NCI-H146 (cell line): ENCODE measurements at regions not wholly inside any gene's neighbourhood (a gene's known extent, or its start where the extent isn't known, plus 50 kb on each side); places are given as distances from the start of the nearest gene placed in this dataset.

ENCODE experiments used
- DNase-seq: peaks from one replicate; lab custom pipeline; 2025; lab: John Stamatoyannopoulos, UW

DNA sequence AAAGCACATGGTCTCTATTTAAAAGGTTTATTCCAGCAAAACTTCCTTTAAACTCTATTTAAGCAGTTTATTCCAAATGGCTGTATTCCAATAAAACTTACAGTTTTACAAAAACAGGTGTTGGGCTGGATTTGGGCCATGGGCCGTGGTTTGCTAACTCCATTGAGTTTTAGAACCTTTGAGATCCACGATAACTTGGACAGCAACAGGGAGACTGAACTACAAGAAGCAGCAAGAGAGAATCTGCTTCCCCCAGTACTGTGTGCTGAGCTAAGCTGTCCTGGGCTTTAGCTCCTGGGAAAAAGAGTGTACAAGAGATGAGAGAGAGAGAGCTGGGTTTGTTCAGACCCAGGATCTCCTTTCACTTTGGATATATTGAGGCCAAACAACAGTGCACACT, 204.0 kb upstream of the CELF2 start:
- no peak for DNase-seq

DNA sequence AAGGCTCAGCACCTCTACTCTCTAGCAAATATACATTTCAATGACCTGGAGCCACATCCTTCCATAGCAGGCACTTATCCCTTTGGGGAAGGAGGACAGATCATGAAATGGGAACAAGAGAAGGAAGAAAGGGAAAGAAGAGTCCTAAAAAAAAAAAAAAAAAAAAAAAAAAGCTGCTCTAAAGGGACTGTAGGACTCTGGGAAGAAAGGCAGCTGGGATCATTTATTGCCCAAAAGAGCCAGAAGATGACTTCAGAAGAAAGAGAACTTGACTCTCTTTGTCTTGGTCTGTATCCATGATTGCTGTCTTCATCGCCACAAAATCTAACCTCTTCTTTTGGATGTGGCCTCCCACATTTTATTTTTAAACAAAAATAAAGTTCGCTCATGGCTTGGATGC, 203.6 kb upstream of the CELF2 start:
- no peak for DNase-seq

DNA sequence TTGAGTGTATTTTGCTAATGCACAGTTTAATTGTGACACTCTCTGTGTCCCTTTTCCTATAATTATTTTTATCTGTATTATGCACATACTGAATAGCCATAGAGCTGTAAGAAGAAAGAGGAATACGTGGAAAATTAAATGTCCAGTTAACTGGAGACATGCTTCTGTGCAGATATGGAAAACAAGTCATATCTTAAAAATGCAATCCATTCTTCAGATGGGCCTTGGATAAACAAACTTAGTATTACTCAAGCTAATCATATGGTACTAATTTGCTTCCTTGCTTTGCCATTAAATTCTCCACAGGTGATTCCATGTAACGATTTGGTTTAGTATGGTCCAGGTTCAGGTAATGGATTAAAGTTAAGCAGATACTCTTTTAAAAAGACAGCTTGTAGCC, 201.2 kb upstream of the CELF2 start:
- no peak for DNase-seq

DNA sequence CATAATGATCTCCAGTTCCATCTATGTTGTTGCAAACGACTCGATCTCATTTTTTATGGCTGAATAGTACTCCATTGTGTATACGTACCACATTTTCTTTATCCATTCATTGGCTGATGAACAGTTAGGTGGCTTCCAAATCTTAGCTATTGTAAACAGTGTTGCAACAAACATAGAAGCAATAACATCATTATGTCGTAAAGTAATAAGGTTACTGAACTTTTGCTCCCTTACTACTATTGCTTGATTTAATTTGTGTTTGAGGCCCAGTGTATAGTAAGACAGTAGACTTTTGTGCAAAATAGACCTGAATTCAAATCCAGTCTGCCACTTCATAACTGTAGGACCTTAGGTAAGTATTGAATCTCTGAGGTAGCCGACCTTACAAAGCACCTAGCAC, 200.1 kb upstream of the CELF2 start:
- DNase-seq = no peak

DNA sequence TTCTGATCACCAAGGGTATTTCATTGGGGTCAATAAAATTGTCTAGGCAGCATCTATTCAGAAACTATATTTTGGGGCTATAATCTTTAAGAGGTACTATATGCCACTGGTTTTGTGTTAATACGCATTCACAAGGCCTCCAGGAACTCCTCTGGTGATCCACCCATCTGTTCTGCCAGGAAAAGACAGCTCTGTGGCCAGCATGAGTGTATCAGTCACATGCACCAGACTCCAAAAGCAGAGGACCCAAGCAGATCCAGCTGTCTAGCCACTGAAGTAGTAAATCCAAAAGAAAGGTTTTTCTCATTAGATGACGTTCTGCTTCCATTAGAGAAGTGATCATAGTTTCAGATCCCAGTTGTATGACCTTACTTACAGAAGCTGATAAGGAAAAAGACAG, 199.6 kb upstream of the CELF2 start:
- no peak for DNase-seq

DNA sequence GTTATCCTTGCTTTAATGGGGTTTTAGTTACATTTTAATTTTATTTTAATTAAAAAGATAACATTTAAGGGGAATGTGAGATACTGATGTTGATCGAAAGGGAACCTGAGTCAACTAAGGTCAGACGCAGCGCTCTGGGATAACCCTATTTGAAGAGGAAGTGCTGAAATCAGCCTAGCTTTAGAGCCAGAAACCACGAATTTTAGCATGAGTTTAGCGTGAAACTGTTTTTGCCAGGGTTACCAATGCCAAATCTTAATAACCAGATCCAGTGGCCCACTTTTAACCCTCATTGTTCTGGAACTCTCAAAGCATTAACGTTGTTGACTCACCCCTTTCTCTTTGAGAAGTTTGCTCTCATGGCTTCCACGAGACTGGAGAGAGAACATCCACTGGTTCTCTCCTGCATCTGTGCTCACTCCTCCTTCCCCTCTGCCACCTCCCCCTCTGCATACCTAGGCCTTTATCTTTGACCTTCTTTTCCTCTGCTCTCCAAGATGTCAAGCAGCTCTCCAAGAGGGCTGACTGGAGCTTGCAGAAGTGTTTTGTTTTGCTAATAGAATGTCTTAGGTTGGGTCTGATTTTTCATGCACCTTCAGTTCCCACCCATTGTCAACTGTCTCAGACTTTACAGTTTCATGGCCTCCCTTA, 198.3 kb upstream of the CELF2 start:
- DNase-seq = no peak

DNA sequence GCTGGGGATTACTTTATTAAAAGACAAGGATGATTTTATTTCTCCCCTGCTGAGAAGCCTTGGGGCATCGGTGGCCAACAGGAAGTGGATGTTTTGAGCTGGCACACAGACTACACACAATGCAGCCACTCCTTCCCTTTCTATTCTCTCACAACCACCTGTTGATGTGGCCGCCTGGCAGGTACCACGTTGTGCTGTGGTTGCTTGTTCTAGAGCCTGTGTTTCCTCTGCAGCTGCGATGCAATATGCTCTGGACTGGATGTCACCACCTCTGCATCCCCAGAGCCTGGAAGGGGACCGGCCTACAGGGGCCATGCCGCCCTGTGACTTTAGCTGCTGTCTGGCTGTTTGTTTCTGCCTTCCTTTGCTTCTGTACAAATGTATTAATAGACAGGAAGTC, 195.7 kb upstream of the CELF2 start:
- no peak for DNase-seq

DNA sequence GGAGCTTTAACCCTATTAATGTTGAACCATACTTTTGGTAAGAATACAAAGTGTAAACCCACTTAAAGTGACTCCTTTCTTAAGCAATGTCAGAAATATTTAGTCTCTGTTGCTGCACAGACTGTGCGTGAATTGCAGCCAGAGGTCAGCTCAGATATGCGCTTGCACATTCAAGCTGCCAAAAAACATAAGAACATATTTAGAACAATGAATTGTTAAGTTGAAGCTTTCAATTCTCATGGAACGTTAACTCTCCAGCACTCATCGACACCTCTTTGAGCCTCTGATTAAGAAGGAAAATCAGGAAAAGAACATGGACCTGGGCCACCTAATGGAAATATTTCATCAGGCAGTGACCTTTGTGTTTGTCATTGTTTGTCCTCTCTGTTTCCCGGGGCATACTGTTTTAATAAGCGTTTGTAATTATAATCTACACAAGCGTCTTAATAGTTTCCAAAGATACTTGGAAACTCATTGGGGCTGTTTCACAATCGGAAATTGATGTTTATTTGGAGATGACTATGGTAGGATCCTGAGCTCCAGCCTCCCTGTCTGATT, 193.0 kb upstream of the CELF2 start:
- DNase-seq = no peak

DNA sequence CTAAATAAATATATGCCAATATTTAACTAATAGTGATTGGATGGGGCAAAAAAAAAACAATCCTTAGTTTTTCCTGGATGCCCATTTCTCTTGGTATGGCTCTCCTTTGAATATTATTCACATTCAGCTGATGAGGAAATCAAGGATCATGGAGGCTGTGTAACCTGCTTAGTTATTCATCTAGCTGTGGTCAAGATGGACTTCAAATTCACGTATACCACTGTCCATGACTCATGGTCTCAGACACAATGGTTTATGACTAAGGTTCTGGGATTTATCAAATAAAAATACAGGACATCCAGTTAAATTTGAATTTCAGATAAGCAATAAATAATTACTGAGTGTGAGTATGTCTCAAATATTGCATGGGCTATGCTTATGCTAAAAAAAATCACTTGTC, 191.5 kb upstream of the CELF2 start:
- DNase-seq = no peak

DNA sequence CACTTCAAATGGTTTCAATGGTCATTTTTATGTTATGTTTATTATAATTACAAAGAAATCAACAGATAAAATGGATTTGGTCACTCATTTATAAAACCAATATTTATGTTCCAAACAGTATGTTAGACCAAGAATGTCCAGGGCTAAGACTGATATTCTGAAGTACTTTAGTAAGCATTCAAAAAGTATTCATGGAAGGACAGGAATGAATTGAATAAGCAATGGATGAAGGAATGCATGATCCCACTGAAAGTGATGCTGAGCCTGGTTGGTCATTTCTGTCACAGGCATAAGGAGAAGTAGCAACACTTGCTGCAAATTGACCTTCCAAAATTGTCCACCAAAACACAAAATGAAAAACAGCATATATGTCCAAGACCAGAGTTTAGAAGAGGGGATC, 189.0 kb upstream of the CELF2 start:
- no peak for DNase-seq

DNA sequence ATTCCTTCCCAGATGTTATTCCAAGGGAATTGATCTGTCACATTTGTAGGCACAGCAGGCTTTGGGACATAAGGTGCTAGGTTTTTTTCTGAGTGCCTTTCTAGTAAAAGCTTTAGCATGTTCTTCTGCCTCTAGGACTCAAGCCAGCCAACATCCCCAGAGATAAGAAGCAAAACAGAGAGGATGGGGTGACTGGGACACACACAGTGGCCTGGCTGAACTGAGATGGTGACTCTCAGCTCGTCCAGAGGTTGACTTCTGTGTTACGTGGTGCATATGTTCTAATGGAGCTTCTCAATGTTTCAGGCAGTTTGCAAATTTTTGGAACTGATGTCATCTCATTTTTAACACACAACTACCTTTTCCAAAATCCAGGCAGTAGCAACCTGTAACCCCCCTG, 188.1 kb upstream of the CELF2 start:
- DNase-seq = no peak

DNA sequence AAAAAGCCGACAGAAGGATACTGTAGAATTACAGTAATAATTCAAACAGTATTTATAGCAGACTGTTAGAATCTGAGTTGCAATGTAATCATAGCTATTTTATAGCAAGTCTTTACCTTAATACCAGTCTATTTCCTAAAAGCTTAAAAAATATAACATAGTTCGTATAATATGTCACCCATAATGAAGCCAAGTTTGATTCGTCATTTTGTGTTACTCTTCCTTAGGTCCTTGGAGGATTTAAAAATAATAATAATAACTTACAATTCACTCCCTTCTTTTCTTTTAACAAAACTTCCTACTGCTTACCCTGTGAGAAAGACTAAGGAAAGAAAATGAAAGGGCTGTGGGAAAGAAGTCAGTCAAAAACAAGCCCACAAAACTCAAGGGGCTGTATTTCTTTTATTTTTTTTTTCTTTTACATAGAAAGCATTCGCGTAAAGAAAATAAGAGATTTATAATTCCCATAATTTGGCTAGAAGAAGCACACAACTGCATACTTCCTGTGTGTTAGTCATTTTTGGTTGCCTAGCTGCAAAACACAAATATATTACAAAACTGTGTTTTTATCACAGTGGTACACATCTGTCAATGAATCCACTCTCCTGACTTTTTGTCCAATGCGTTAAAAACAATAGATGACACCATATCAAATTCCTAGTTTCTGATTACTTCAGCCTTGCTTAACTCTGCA, 187.2 kb upstream of the CELF2 start:
- no peak for DNase-seq

DNA sequence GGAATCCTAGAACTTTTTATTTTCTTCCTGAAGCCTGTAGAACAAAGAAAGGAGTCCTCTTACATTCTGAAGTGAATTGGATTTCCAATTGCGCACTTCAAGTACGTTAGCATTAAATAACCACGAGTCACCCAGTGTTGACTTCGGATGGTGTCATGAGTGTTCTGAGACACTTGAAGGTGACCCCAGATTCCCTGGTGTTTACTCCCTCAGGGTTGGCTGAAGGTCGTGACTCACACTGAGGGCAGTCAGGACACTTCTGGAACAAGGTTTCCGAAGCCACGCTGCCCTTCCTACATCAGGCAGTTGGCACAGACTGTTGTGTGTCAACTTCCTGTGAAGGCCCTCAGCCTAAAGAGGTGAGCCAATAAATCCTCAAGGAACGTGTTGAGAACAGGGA, 186.6 kb upstream of the CELF2 start:
- DNase-seq = no peak

DNA sequence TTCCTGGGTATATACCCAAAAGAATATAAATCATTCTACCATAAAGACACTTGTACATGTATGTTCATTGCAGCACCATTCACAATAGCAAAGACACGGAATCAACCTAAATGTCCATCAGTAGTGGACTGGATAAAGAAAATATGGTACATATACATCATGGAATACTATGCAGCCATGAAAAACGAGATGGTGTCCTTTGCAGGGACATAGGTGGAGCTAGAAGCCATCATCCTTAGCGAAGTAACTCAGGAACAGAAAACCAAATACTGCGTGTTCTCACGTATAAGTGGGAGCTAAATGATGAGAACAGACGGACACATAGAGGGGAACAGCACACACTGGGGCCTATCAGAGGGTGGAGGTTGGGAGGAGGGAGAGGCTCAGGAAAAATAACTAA, 183.7 kb upstream of the CELF2 start:
- no peak for DNase-seq

DNA sequence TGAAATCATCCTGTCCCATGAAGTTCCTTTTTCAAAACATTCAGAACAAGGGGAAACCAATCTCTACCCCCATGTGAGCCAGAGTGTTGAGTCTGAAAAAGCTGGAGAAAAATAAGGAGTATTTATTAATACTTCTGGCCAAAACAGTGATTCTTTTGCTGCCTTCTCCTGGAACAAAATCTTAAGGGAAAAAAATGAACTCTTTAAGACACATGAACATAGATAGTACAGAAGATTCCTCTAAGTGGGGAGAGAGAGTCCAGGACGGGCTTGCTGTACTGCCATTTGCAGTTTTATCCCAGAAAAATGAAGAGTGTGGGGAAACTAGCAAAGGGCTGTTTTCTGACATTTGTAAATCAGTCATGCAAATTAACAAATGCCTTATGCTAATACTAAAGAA, 173.4 kb upstream of the CELF2 start:
- no peak for DNase-seq

DNA sequence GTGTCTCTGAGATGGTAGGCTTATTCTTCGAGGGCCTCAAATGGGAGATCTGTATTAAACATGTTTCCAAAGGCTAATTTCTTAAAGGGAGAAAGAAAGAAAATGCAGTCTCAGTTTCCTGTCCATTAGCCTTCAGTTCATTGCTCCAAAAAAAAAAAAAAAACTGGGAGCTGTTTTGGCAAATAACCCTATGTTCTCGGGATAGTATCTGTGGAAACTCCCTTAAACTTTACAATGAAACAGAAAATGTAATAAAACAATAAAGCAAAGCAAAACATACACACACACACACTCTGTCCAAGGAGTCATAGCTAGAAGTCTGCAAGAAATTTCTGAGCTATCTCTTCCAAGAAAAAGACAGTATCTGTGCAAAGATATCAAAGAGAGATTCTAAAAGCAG, 172.5 kb upstream of the CELF2 start:
- no peak for DNase-seq

DNA sequence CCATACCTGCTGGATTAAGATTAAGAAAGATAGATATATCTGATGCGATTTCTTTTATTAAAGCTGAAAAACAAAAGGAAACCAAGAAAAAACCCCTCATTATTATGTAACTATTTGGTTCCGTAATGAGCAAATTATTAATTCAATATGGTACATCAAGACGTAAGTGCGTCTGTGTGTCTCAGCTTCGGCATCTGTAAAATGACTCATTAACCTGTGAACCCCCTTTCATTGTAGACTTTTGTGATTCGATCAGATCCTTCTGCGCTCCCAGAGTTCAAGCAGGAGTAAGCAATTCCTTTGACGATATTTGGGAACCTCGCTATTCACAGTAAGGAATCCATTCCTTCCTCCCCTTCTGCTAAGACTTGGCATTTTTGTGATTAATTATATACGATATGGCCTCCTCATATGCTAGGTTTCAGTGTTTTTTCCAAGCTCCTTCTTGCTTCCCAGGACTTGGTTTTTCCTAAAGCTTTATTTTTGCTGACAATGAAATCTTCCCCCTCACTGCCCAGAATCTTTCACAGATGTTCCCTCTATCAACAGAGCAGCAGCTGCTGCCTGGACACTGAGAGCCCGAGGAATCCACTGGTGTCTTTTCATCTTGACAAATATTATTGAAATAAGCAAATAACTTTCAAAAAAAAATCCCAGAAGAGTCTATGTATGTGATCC, 171.7 kb upstream of the CELF2 start:
- DNase-seq = no peak

DNA sequence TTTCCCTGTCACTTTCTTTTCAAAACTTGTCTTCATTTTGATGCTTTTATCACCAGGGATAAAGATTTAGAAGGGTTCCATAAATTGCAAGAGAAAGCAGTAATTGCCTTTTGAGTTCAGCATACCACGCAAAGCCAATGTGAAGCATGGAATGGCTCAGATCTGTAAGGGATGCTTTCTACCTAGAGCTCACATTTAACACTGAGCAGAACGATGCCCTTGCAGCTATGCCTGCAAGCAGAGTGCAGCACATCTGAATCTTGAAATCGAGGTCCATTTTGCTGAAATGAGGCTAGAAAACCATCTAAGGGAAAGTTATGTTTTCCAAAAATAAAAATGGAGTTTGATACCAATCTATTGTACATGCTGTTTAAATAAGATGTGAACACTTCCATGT, 171.2 kb upstream of the CELF2 start:
- DNase-seq = no peak

DNA sequence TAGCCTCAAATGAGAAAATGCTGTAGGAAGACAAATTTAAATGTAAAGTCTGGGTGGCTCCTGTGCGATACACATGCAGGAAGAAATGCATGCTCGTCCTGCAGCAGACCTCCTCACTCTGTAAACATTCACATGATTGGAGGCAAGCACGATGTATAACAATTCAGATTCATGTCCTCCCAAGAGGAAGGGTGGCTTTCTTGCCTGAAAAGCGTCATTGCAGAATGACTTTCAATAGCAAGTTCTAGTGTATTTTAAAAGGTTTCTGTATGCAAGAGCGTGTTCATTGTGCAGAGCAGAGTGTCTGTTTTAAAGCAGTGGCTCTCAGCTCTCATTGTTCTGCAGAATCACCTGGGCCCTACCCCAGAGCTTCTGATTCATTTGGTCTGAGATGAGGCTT, 170.3 kb upstream of the CELF2 start:
- no peak for DNase-seq

DNA sequence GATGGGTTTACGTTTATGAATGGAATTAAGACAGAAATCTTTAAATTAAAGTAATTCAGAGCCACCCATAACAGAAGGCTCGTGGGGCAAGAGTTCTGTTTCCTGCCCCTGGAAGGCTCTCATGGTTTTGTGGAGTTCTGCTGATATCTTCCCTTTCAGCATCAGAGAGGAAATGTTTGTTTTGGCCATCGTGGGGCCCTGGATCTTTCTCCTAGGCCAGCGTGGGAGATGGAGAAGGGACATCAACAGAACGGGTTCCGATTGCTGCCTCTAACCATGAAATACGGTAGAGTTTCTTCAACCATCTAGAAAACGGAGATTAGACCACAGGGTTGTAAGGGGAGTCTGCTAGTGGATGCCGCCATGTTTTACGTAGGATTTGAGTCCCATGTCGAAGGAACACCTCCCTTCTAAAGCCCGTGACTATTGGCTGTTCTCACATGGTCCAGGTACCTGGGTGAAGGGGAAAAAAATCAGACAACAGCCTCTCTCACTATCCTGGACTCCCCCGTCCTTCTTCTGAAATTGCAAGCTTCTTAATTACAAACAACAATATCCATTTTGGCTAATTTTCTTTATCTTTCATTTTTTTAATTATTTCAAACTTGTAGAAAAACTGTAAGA, 169.1 kb upstream of the CELF2 start:
- DNase-seq = no peak

DNA sequence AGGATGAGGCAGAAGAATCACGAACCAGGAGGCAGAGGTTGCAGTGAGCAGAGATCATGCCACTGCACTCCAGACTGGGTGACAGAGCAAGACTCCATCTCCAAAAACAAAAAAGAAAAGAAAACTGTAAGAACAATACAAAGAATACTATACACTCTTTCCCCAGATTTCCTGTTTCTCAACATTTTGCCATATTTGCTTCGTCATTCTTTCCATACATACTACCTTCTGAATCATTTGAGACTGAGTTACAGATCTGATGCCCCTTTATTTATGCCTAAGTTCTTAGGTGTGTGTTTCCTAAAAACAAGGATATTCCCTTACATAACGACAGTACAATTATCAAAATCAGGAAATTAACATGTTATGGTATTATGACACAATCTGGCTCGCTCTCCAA, 168.4 kb upstream of the CELF2 start:
- no peak for DNase-seq

DNA sequence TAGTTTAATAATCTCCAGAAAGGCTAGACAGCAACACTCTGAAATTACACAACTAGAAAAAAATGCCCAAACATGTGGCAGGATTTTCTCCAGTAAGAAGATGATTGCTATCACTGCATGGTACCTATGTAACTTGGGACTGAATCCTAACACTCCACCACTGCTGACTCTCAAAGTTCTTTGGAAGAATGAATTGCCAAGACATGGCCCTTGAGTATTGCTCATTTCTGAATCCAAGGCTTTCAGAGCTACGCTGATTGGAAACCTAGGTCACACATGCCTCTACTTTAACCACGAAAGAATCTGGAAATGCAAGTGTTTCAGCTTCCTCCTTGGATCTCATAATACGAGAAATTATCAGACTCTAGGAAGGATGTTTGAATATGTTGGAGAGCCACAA, 167.5 kb upstream of the CELF2 start:
- no peak for DNase-seq

DNA sequence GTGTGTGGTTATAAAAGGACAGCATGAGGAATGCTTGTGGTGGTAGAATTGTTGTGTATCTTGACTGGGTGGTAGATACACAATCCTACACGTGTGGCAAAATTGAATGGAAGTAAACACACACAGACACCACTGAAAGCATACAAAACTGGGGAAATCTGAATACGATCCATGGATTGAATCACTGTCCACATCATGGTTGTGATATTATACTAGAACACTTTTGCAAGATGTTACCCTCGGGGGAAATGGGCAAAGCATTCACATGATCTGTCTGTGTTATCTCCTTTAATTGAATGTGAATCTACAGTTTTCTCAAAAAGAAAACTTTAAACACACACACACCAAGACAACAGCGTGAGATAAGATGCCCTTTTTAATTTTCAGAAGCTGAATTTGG, 165.2 kb upstream of the CELF2 start:
- DNase-seq = no peak
